WTC11 (cell line): ENCODE measurements at regions not wholly inside any gene's neighbourhood (a gene's known extent, or its start where the extent isn't known, plus 50 kb on each side); places are given as distances from the start of the nearest gene placed in this dataset.

Experiments
- ATAC-seq: fragments of 200-7000 bp; cut with Tn5 transposase; 2 replicates; pipeline ENCODE4 v1.10.0; 2021; ENCODE audit warnings: mild to moderate bottlenecking, moderate library complexity
- CTCF ChIA-PET: fragments of 300-600 bp; sonication (Branson Sonifier 250); formaldehyde crosslinking; loops from one replicate; lab custom pipeline; 2021; ENCODE audit warnings: antibody characterized with exemption; lab: Charles Lee
- POLR2A ChIA-PET: fragments of 350-600 bp; sonication (Branson Sonifier 250); formaldehyde crosslinking; loops from one replicate; lab custom pipeline; 2021; ENCODE audit warnings: antibody characterized with exemption; lab: Charles Lee
- DNase-seq: peaks from one replicate; pipeline ENCODE4 v3.0.0; 2021; ENCODE audit warnings: low spot score
- H3K27ac Mint-ChIP-seq: 2 replicates; pipeline ENCODE4 v1.8.0; 2021; ENCODE audit warnings: mixed read lengths
- H3K27me3 Mint-ChIP-seq: 2 replicates; pipeline ENCODE4 v1.8.0; 2021; ENCODE audit warnings: low read depth, mild to moderate bottlenecking, moderate library complexity, mixed read lengths
- H3K36me3 Mint-ChIP-seq: 2 replicates; pipeline ENCODE4 v1.8.0; 2021; ENCODE audit warnings: mixed read lengths
- H3K4me1 Mint-ChIP-seq: 2 replicates; pipeline ENCODE4 v1.8.0; 2022; ENCODE audit warnings: mixed read lengths
- H3K4me3 Mint-ChIP-seq: 2 replicates; pipeline ENCODE4 v1.8.0; 2021; ENCODE audit warnings: mild to moderate bottlenecking, moderate library complexity, mixed read lengths
- H3K9me3 Mint-ChIP-seq: 2 replicates; pipeline ENCODE4 v1.8.0; 2021; ENCODE audit warnings: mixed read lengths
- ARID4B ChIP-seq: sonication (generic); formaldehyde crosslinking; IDR thresholded peaks from 2 replicates; pipeline ENCODE4 v1.8.0; 2023; ENCODE audit warnings: missing genetic modification reagents, mild to moderate bottlenecking, borderline replicate concordance
- ATF1 ChIP-seq: sonication (generic); formaldehyde crosslinking; IDR thresholded peaks from 2 replicates; pipeline ENCODE4 v1.8.1; 2023; ENCODE audit warnings: mild to moderate bottlenecking, moderate library complexity, missing genetic modification reagents
- CDX4 ChIP-seq: fragments of 250-450 bp; sonication (Bioruptor Pico); IDR thresholded peaks from 2 replicates; pipeline ENCODE4 v1.9.0; 2021; ENCODE audit warnings: moderate library complexity, mild to moderate bottlenecking, inconsistent platforms, borderline replicate concordance
- E2F4 ChIP-seq: sonication (generic); formaldehyde crosslinking; IDR thresholded peaks from 2 replicates; pipeline ENCODE4 v1.8.1; 2022; ENCODE audit warnings: low read depth, mild to moderate bottlenecking, moderate library complexity, missing genetic modification reagents, borderline replicate concordance
- ETV6 ChIP-seq: sonication (generic); formaldehyde crosslinking; IDR thresholded peaks from 2 replicates; pipeline ENCODE4 v1.8.1; 2022; ENCODE audit warnings: mild to moderate bottlenecking, missing genetic modification reagents
- GABPB1 ChIP-seq: sonication (generic); formaldehyde crosslinking; IDR thresholded peaks from 2 replicates; pipeline ENCODE4 v1.8.1; 2023; ENCODE audit warnings: mild to moderate bottlenecking, missing genetic modification reagents
- JAZF1 ChIP-seq: fragments of 250-450 bp; sonication (Bioruptor Pico); IDR thresholded peaks from 2 replicates; pipeline ENCODE4 v1.9.0; 2021; ENCODE audit warnings: moderate library complexity, mild to moderate bottlenecking, inconsistent platforms
- MLX ChIP-seq: sonication (generic); formaldehyde crosslinking; IDR thresholded peaks from 2 replicates; pipeline ENCODE4 v1.8.1; 2023; ENCODE audit warnings: mild to moderate bottlenecking, missing genetic modification reagents, moderate library complexity
- MXD4 ChIP-seq: fragments of 250-450 bp; sonication (Bioruptor Pico); IDR thresholded peaks from 2 replicates; pipeline ENCODE4 v1.8.0; 2021; ENCODE audit warnings: mild to moderate bottlenecking, moderate library complexity, borderline replicate concordance
- NFYB ChIP-seq: sonication (generic); formaldehyde crosslinking; conservative IDR thresholded peaks from 2 replicates; pipeline ENCODE4 v1.8.0; 2022; ENCODE audit warnings: low read depth, missing genetic modification reagents
- NR1H2 ChIP-seq: sonication (generic); formaldehyde crosslinking; IDR thresholded peaks from 2 replicates; pipeline ENCODE4 v1.9.0; 2021; ENCODE audit warnings: mild to moderate bottlenecking, moderate library complexity, missing genetic modification reagents
- NR3C1 ChIP-seq: sonication (generic); formaldehyde crosslinking; conservative IDR thresholded peaks from 2 replicates; pipeline ENCODE4 v1.8.1; 2023; ENCODE audit warnings: low read depth, mild to moderate bottlenecking, missing genetic modification reagents
- PREB ChIP-seq: sonication (generic); formaldehyde crosslinking; IDR thresholded peaks from 2 replicates; pipeline ENCODE4 v1.8.1; 2022; ENCODE audit warnings: mild to moderate bottlenecking, missing genetic modification reagents, moderate library complexity, borderline replicate concordance
- SP1 ChIP-seq: sonication (generic); formaldehyde crosslinking; conservative IDR thresholded peaks from 2 replicates; pipeline ENCODE4 v1.8.1; 2022; ENCODE audit warnings: missing genetic modification reagents
- TEAD1 ChIP-seq: sonication (generic); formaldehyde crosslinking; IDR thresholded peaks from 2 replicates; pipeline ENCODE4 v1.8.0; 2022; ENCODE audit warnings: mild to moderate bottlenecking, missing genetic modification reagents
- USF1 ChIP-seq: sonication (generic); formaldehyde crosslinking; IDR thresholded peaks from 2 replicates; pipeline ENCODE4 v1.8.0; 2022; ENCODE audit warnings: mild to moderate bottlenecking, missing genetic modification reagents
- USF2 ChIP-seq: sonication (generic); formaldehyde crosslinking; IDR thresholded peaks from 2 replicates; pipeline ENCODE4 v1.8.1; 2023; ENCODE audit warnings: mild to moderate bottlenecking, missing genetic modification reagents, moderate library complexity
- ZBTB43 ChIP-seq: sonication (generic); formaldehyde crosslinking; IDR thresholded peaks from 2 replicates; pipeline ENCODE4 v1.8.1; 2023; ENCODE audit warnings: mild to moderate bottlenecking, missing genetic modification reagents
- ZNF219 ChIP-seq: sonication (generic); formaldehyde crosslinking; IDR thresholded peaks from 2 replicates; pipeline ENCODE4 v1.8.0; 2023; ENCODE audit warnings: missing genetic modification reagents, mild to moderate bottlenecking, borderline replicate concordance
- ZNF512 ChIP-seq: sonication (generic); formaldehyde crosslinking; IDR thresholded peaks from 2 replicates; pipeline ENCODE4 v1.8.1; 2022; ENCODE audit warnings: missing genetic modification reagents, borderline replicate concordance

- no peak for TF ChIP-seq PREB (CRISPR knock-in tag)
- TF ChIP-seq ZNF512 (CRISPR knock-in tag): no peak
- TF ChIP-seq USF2 (CRISPR knock-in tag): no peak
- TF ChIP-seq JAZF1 (CRISPR knock-in tag): no peak
- TF ChIP-seq NFYB: no peak
- no peak for TF ChIP-seq ZNF219 (CRISPR knock-in tag)
Observed at GRCh38 chr2:103327966-103328365, 566.1 kb downstream of the TMEM182 start (continued).

- DNase-seq (no peak), ATAC-seq (no peak)
- TF ChIP-seq MXD4 (CRISPR knock-in tag): no peak
- TF ChIP-seq MLX (CRISPR knock-in tag): no peak
- no peak for TF ChIP-seq CDX4 (CRISPR knock-in tag)
- TF ChIP-seq TEAD1 (CRISPR knock-in tag): no peak
- no peak for TF ChIP-seq GABPB1 (CRISPR knock-in tag)
- TF ChIP-seq E2F4: no peak
- TF ChIP-seq ARID4B (CRISPR knock-in tag): no peak
- TF ChIP-seq USF1 (CRISPR knock-in tag): no peak
- TF ChIP-seq SP1: no peak
- TF ChIP-seq ATF1 (CRISPR knock-in tag): no peak
- no peak for TF ChIP-seq ETV6
- no peak for TF ChIP-seq NR1H2 (CRISPR knock-in tag)
- TF ChIP-seq NR3C1 (CRISPR knock-in tag): no peak
- no peak for TF ChIP-seq ZBTB43 (CRISPR knock-in tag)
- Mint-ChIP-seq H3K27ac (no peak overlapping the region), H3K9me3 (peaks cover 3% of the 10 kb centered on the region; the same call in 1 of the 2 replicates), H3K36me3 (peaks cover 2% of the 10 kb centered on the region; the same call in 1 of the 2 replicates), H3K4me1 (peaks cover 22% of the 10 kb centered on the region), H3K27me3 (no peaks in the 10 kb centered on the region), H3K4me3 (no peak overlapping the region)
- POLR2A ChIA-PET: no interaction called here
- CTCF ChIA-PET: interaction anchor here (0.8 kb wide), 1 partner anchor 260 kb away, joined by 3 read pairs; no protein-coding TSS in a partner anchor
Observed at GRCh38 chr2:103335403-103335802, 573.6 kb downstream of the TMEM182 start.
